ENCODE measurements at regions not wholly inside any gene's neighbourhood (a gene's known extent, or its start where the extent isn't known, plus 50 kb on each side); places are given as distances from the start of the nearest gene placed in this dataset.

DNA sequence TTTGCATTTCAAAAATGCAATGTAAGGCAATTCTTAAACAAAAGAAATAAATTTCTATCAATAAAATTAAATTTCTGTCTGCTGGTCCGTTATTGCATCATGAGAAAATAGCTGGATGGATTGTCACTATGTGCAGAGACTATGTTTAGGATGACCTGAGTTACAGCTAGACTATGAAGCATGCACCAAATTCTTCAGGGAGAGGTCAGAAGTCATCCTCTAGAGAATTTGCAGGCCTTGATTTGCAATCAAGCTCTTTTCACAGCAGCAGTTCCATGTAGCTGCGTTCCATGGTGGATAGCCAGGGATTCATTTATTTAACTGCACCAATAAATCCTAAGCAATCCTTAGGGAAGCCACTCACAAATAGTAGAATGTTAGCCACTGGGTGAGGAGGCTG lies 253.7 kb downstream of the MSRB3 start:
- TF ChIP-seq, protein P1, sequence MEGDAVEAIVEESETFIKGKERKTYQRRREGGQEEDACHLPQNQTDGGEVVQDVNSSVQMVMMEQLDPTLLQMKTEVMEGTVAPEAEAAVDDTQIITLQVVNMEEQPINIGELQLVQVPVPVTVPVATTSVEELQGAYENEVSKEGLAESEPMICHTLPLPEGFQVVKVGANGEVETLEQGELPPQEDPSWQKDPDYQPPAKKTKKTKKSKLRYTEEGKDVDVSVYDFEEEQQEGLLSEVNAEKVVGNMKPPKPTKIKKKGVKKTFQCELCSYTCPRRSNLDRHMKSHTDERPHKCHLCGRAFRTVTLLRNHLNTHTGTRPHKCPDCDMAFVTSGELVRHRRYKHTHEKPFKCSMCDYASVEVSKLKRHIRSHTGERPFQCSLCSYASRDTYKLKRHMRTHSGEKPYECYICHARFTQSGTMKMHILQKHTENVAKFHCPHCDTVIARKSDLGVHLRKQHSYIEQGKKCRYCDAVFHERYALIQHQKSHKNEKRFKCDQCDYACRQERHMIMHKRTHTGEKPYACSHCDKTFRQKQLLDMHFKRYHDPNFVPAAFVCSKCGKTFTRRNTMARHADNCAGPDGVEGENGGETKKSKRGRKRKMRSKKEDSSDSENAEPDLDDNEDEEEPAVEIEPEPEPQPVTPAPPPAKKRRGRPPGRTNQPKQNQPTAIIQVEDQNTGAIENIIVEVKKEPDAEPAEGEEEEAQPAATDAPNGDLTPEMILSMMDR (IDR thresholded peaks at IDR 0.05; ENCODE audit: low read depth, low read length) = no peak
- no peaks in the 10 kb centered on the region for H3K4me1 ChIP-seq (ENCODE audit: low read depth)
- DNase-seq (ENCODE audit: low read depth in 1 of 2, low spot score in 1 of 2) = no peak

DNA sequence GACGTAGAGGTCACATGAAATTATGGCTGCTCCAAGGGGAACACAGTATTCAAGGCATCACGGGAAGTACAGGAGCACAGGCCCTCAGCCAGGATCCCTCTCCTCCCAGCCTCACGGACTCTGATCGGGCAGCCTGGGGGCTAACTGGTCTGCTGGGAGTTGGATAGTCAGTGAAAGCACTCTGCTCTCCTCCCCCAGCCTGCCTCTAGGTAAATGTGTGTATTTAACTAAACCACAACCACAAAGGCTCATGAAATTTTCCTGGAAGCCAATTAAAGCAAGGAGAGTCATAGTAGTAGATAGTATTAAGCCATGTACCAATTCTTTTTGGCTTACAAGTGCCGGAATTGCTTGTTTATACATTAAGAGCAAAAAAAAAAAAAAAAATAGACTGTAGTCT lies 254.3 kb downstream of the MSRB3 start:
- no peak overlapping the region for H3K4me3 ChIP-seq
- no peaks in the 10 kb centered on the region for H3K4me1 ChIP-seq (ENCODE audit: low read depth)
- H3K36me3 ChIP-seq = no peaks in the 10 kb centered on the region
- DNase-seq (ENCODE audit: low read depth in 1 of 2, low spot score in 1 of 2) = peak in 1 of 2 donors; percentile 58
- TF ChIP-seq, protein P1 (IDR thresholded peaks at IDR 0.05; ENCODE audit: low read depth, low read length) = no peak
- no peaks in the 10 kb centered on the region for H3K9me3 ChIP-seq (ENCODE audit: low read depth)
- H3K27me3 ChIP-seq = no peaks in the 10 kb centered on the region
- no peak overlapping the region for H3K27ac ChIP-seq

More for the DNA sequence above, 253.7 kb downstream of the MSRB3 start:
- H3K27me3 ChIP-seq = no peaks in the 10 kb centered on the region
- no peaks in the 10 kb centered on the region for H3K36me3 ChIP-seq
- H3K27ac ChIP-seq = no peak overlapping the region
- H3K9me3 ChIP-seq (ENCODE audit: low read depth) = no peaks in the 10 kb centered on the region
- H3K4me3 ChIP-seq = no peak overlapping the region

DNA sequence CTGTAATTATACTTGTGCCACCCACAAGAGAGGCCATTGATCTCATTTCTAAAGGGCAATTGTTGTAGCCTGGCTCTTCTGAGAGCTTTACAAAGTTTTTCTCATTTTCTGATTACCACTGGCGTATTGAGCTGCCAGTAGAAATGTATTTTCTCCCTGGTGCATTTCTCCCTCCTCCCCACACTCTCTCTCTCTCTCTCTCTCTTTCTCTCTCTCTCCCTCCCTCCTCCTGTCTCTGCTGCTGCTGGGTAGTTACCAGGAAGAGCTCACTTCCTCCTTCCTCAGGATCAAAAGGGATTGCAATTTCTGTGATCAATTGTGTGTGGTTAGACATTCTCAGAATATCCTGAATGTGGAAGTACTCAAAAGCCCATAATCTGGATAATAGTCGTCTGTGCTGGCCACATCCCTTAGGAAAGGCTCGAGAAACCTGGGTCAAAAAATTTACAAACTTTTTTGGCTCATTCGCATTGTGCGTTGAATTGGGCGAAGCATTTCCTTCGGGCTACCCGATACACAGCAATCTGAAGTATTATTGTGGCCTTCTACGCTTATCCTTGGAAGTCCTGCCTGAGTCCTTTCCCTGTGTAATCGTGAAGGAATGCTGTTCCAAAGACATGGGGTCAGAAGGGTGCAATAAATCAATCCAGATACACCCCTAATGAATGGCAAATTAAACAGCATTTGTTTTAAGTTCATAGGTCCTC lies 254.8 kb downstream of the MSRB3 start:
- peak in 1 of 2 donors; percentile 22 for DNase-seq (ENCODE audit: low read depth in 1 of 2, low spot score in 1 of 2)
- TF ChIP-seq, protein P1 (IDR thresholded peaks at IDR 0.05; ENCODE audit: low read depth, low read length) = no peak
- Histone ChIP-seq H3K36me3 (no peaks in the 10 kb centered on the region), H3K27me3 (no peaks in the 10 kb centered on the region), H3K9me3 (ENCODE audit: low read depth) (no peaks in the 10 kb centered on the region), H3K4me3 (no peak overlapping the region), H3K27ac (no peak overlapping the region), H3K4me1 (ENCODE audit: low read depth) (no peaks in the 10 kb centered on the region)

DNA sequence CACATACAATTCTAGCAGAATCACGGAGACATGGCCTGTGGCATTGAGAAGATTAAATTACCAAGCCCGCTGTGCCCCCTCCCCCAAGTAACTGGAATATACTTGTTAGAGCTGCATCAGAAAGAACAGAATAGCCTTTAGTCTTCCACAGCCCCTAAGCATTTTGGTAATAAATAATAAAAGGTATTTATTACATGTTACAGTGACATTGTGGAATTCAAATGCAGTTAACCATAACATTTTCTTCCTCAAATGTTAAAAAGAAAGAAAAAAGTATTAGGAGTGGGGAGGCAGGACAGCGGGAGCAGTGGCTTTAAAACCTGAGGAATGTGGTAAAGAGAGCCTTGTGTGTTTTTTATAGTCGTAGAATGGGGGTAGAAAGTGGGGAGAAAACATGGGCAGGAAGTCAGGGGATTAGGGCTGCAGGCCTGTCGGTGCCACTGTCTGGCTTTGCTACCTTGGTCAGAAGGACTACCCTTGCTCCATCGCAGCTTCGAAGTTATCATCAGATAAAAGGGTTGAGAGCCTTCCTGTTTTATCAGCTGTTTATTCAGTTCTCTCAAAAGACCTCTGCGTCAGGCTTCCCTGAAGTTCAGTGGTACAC lies 255.9 kb downstream of the MSRB3 start:
- no peak overlapping the region for H3K27ac ChIP-seq

DNA sequence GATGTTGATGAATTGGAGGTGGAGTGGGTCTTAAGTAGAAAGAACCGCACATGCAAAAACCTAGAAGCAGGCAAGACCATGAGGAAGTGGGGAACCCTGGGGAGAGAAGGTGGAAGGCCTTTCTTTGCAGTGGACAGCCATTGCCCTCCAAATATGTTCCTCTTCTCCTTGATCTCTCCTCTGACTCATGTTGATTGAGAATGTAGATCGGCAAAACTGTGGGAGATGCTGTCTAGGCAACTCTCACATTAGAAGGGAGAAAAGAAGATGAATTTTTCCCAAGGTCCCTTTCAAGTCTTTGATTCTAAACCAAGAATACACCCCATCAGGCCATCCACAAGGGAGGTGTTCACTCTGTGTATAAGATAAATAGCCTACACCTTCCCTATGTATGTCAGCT lies 257.5 kb downstream of the MSRB3 start:
- Histone ChIP-seq H3K4me1 (ENCODE audit: low read depth) (no peaks in the 10 kb centered on the region), H3K4me3 (no peak overlapping the region), H3K27me3 (no peaks in the 10 kb centered on the region), H3K9me3 (ENCODE audit: low read depth) (no peaks in the 10 kb centered on the region), H3K36me3 (no peaks in the 10 kb centered on the region), H3K27ac (no peak overlapping the region)
- TF ChIP-seq, protein P1 (IDR thresholded peaks at IDR 0.05; ENCODE audit: low read depth, low read length) = no peak
- DNase-seq (ENCODE audit: low read depth in 1 of 2, low spot score in 1 of 2) = no peak

More for the DNA sequence above, 255.9 kb downstream of the MSRB3 start:
- Histone ChIP-seq H3K36me3 (no peaks in the 10 kb centered on the region), H3K9me3 (ENCODE audit: low read depth) (no peaks in the 10 kb centered on the region), H3K4me3 (no peak overlapping the region), H3K27me3 (no peaks in the 10 kb centered on the region), H3K4me1 (ENCODE audit: low read depth) (no peaks in the 10 kb centered on the region)
- no peak for DNase-seq (ENCODE audit: low read depth in 1 of 2, low spot score in 1 of 2)
- TF ChIP-seq, protein P1 (IDR thresholded peaks at IDR 0.05; ENCODE audit: low read depth, low read length) = no peak

All from cardiac muscle cell (in vitro differentiated cells and primary cell).